HAP-1 (cell line): ENCODE measurements at regions not wholly inside any gene's neighbourhood (a gene's known extent, or its start where the extent isn't known, plus 50 kb on each side); places are given as distances from the start of the nearest gene placed in this dataset.

ENCODE experiments used
- DNase-seq, 2 experiments: peaks; one replicate each; pipeline ENCODE4 v3.0.0-alpha.2; 2016 to 2020; ENCODE audit warnings: low spot score in 2 of 2
- H3K27me3 ChIP-seq: fragments of 250-450 bp; sonication (Bioruptor Pico); 2 replicates; pipeline ENCODE4 v1.5.1; 2020; ENCODE audit warnings: low read depth, mild to moderate bottlenecking, moderate library complexity
- H3K36me3 ChIP-seq: fragments of 250-450 bp; sonication (Bioruptor Pico); replicated peaks from 2 replicates; pipeline ENCODE4 v1.5.1; 2020; ENCODE audit warnings: mild to moderate bottlenecking
- H3K4me1 ChIP-seq: fragments of 250-450 bp; sonication (Bioruptor Pico); 2 replicates; pipeline ENCODE4 v1.5.1; 2020; ENCODE audit warnings: mild to moderate bottlenecking
- H3K4me3 ChIP-seq: fragments of 250-450 bp; sonication (Bioruptor Pico); 2 replicates; pipeline ENCODE4 v1.5.1; 2020; ENCODE audit warnings: mild to moderate bottlenecking, moderate library complexity
- H3K9me3 ChIP-seq: fragments of 250-450 bp; sonication (Bioruptor Pico); 2 replicates; pipeline ENCODE4 v1.5.1; 2020; ENCODE audit warnings: mild to moderate bottlenecking, moderate library complexity
- in situ Hi-C: fragments of 300-500 bp; cut with MboI; formaldehyde crosslinking; loops from 3 replicates; pipeline ENCODE4 v1.14.3; 2020; ENCODE audit warnings: low sequenced_read_pairs, inconsistent platforms, mixed read lengths

DNA sequence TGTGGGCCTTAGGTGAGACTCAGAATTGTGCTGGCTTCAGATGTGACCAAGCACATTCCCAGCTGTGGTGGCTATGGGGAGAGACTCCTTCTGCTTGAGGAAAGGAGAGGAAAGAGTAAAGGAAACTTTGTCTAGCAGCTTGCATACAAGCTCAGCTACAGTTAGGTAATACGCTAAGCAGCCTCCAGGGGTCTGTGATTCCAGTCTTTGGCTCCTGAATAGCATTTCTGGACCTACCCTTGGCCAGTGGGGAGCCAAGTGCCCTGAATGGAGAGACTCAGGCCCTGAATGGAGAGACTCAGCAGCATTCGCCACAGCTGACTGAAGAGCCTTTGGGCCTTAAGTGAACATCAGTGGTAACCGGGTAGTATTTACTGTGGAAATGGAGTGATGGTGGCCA is 227.4 kb upstream of the CDH7 start:
- DNase-seq, result no peak
- Histone ChIP-seq H3K27me3 (no peaks in the 10 kb centered on the region), H3K4me1 (no peaks in the 10 kb centered on the region), H3K36me3 (no peaks in the 10 kb centered on the region), H3K9me3 (0 out of 2 replicates have a peak, but pooled peaks cover 2% of the 10 kb centered on the region), H3K4me3 (no peak overlapping the region)
- in situ Hi-C loops, result no loop called here

DNA sequence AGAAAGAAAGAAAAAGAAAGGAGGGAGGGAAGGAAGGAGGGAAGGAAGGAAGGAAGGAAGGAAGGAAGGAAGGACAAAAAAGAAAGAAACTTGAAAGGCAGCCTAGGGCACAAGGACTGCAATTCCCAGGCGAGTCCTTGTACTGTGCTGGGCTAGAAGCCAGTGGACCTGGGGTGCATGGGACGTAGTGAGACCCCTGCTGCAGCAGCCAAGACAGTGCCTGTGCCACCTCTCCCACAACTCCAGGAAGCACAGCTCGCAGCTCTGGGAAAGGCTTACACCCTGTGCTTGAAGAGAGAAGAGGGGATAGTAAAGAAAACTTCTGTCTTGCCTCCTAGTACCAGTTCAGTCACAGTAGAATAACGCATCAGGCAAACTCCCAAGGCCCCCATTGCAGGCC is 227.9 kb upstream of the CDH7 start:
- in situ Hi-C loops, result no loop called here
- Histone ChIP-seq H3K36me3 (no peaks in the 10 kb centered on the region), H3K27me3 (no peaks in the 10 kb centered on the region), H3K4me1 (no peaks in the 10 kb centered on the region), H3K4me3 (no peak overlapping the region), H3K9me3 (0 out of 2 replicates have a peak, but pooled peaks cover 2% of the 10 kb centered on the region)
- no peak for DNase-seq

DNA sequence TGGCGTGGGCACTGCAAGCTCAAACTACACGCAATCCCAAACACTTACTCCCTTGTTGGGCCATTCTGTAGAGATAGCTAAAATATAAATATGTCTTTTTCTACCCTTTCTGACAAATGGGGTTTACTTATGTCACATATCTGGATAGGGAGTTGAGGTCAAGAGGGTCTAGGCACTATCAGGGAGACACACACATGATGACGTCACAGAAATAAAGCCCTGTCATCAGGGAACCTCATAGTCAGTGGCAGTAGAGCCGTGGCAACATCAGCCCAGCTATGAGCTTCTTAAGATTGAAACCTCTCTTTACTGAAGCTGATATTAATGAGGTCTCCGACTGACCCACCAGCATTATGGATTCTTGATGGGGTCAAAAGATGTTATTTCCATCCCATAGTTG is 234.6 kb upstream of the CDH7 start:
- H3K36me3 ChIP-seq, result no peaks in the 10 kb centered on the region
- no peaks in the 10 kb centered on the region for H3K9me3 ChIP-seq
- H3K27me3 ChIP-seq, result no peaks in the 10 kb centered on the region; the same call in 1 of the 2 replicates
- no peaks in the 10 kb centered on the region; the same call in 1 of the 2 replicates for H3K4me1 ChIP-seq
- in situ Hi-C loops, result no loop called here
- DNase-seq, result no peak
- no peak overlapping the region for H3K4me3 ChIP-seq

DNA sequence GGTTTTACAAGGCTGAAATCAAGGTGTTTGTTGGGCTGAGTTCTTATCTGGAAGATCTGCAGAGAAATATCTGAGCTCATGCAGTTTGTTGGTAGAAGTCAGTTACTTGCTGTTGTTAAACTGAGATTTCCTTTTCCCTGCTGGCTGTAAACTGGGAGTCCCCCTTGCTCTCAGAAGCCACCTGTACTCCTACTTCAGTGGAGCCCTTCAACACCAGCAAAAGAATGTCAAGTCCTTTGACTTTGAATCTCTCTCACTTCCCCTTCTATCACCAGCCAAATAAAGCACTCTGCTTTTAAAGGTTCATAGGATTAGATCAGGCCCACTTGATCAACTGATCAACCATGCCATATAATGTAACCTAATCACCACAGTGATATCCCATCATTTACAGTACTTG is 252.2 kb upstream of the CDH7 start:
- H3K4me1 ChIP-seq, result no peaks in the 10 kb centered on the region
- no peaks in the 10 kb centered on the region for H3K27me3 ChIP-seq
- in situ Hi-C loops, result no loop called here
- no peaks in the 10 kb centered on the region for H3K9me3 ChIP-seq
- no peaks in the 10 kb centered on the region for H3K36me3 ChIP-seq
- H3K4me3 ChIP-seq, result no peak overlapping the region
- no peak for DNase-seq

DNA sequence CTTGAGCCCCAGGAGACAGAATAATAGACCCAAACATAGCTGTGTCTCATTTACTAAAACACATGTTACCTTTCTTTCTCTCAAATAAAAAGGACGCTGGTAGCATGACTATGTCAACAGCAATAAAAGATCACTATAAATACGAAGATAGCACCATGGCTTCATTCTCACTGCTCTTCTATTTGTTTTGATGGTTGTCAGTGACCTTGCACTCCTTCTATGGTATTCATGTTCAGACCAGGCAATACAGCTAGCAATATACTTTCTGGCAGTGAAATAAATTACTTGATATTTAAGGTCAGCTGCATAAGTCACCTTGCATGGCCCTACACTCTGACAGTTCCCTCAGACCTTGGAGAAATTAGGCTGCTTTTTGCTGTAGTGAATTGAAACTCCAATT is 263.2 kb upstream of the CDH7 start:
- in situ Hi-C loops, result no loop called here

DNA sequence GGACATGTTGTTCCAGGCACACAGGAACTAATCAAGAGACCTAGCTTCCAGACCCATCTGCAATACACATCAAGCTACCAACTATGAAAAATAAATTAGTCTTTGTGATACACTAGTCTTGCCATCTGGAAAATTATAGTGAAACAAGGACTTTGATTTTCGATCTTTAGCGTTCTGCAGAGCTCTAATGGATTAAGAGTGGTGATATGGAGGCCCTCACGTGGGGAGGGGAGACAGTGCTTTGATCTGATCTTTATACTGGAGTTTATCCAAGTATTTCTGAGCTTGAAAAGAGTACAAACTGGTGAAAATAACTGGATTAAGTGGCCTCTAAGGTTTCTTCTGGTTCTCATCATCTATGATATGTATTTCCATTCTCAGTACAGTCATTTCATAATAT is 273.4 kb upstream of the CDH7 start:
- Histone ChIP-seq H3K4me3 (no peak overlapping the region), H3K9me3 (no peaks in the 10 kb centered on the region), H3K36me3 (no peaks in the 10 kb centered on the region), H3K4me1 (no peaks in the 10 kb centered on the region), H3K27me3 (no peaks in the 10 kb centered on the region)
- in situ Hi-C loops, result no loop called here
- DNase-seq, result no peak

More for the DNA sequence above, 263.2 kb upstream of the CDH7 start:
- Histone ChIP-seq H3K27me3 (no peaks in the 10 kb centered on the region), H3K36me3 (no peaks in the 10 kb centered on the region), H3K9me3 (no peaks in the 10 kb centered on the region), H3K4me1 (no peaks in the 10 kb centered on the region), H3K4me3 (no peak overlapping the region)
- DNase-seq, result no peak

DNA sequence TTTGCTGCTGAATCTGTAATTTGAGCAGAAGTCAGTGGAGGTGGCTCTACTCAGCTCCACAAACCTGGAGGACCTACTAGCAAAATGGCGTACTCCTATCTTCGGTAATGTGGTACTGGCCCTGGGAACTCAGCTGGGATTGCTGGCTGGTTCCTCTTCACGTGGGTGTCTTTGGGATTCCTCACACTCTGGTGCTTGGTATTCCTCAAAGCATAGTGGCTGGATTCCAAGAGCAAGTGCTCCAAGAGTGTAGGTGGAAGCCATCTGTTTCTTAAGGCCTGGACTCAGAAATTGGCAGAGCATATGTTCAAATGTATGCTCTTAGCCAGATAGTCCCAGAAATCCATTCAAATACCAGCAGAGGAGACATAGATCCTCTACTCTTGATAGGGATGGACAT is 281.9 kb upstream of the CDH7 start:
- no peaks in the 10 kb centered on the region for H3K9me3 ChIP-seq
- no peak for DNase-seq
- H3K4me1 ChIP-seq, result no peaks in the 10 kb centered on the region
- no peaks in the 10 kb centered on the region for H3K36me3 ChIP-seq
- no peak overlapping the region for H3K4me3 ChIP-seq
- H3K27me3 ChIP-seq, result no peaks in the 10 kb centered on the region
- in situ Hi-C loops, result no loop called here

DNA sequence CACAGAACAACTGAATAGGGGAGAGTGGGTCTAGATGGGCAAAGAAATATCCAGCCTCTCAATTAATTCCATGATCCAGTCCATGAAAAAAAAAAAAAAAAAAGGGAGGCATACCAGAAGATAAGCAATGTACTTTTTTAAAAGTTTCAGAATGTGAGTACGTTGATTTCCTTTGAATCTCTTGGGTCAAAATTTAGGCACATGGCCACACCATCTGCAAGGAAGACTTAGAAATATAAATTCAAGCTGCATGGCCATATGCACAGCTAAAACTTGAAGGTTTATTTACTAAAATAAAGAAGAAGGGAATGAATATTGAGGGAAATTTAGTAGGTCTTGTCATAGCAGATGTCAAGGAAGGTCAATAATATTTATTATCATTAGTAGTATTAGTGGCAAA is 286.5 kb upstream of the CDH7 start:
- DNase-seq, result no peak
- Histone ChIP-seq H3K27me3 (no peaks in the 10 kb centered on the region), H3K4me1 (no peaks in the 10 kb centered on the region), H3K36me3 (no peaks in the 10 kb centered on the region), H3K9me3 (no peaks in the 10 kb centered on the region), H3K4me3 (no peak overlapping the region)
- in situ Hi-C loops, result no loop called here

DNA sequence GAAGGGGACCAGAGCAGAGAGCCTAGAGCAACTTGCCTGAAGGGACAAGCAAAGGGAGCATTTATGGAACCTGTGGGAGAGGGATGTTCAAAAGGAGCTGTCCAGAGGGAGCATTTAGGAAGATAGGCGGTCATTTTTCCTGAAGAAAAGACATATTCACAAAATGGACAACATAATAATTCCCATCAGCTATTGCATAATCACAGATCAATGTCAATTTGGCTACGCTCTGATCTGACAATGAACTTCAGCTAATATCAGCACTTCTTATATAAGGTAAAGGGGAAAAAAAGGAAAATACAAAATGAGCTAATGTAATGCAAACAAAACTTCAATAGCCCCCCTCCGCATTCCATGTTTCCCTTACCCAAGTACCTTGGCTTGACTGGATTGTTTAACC is 291.1 kb upstream of the CDH7 start:
- Histone ChIP-seq H3K36me3 (no peaks in the 10 kb centered on the region), H3K4me1 (no peaks in the 10 kb centered on the region), H3K9me3 (no peaks in the 10 kb centered on the region), H3K27me3 (no peaks in the 10 kb centered on the region), H3K4me3 (no peak overlapping the region)
- DNase-seq, result no peak
- in situ Hi-C loops, result no loop called here

DNA sequence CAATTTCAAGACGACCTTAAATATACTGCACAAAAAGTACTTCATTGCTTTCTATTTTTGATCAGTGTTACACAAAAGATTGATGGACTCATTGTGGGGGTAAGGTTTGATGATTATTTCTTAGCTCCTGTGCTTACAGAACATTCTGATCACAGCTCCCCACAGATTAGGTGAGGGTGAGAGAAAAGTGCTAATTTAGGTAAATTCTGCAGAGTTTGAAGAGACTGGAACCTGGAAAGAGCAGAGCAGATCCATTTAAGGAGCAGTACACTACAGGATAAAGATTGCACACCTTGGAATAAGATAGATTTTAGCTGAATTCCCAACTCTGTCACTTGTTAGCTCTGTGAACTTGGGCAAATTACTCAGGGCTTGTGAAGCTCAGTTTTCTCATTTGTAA is 291.9 kb upstream of the CDH7 start:
- H3K36me3 ChIP-seq, result no peaks in the 10 kb centered on the region
- in situ Hi-C loops, result no loop called here
- H3K4me3 ChIP-seq, result no peak overlapping the region
- no peaks in the 10 kb centered on the region for H3K4me1 ChIP-seq
- H3K9me3 ChIP-seq, result no peaks in the 10 kb centered on the region
- DNase-seq, result no peak
- no peaks in the 10 kb centered on the region for H3K27me3 ChIP-seq

DNA sequence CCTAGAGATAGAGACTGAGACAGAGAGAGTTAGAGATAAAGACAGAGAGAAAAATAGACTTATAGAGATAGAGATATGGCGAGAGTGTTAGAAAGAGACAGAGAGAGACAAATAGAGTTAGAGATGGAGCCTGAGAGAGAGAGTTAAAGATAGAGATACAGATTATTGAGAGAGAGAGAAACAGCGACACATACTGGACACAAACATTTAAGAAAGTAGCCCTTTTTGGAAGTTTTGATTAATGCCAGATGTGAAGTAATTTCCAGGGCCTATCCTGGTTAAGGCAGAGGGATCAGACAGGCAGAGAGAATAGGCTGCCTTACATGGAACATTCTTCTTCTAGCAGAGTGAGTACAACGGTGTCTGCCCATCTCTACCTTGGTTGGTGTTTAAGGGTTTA is 311.6 kb upstream of the CDH7 start:
- Histone ChIP-seq H3K4me1 (no peaks in the 10 kb centered on the region), H3K27me3 (no peaks in the 10 kb centered on the region), H3K4me3 (no peak overlapping the region), H3K36me3 (no peaks in the 10 kb centered on the region), H3K9me3 (no peaks in the 10 kb centered on the region)
- DNase-seq, result peak in 1 of 2 experiments; percentile 45
- in situ Hi-C loops, result no loop called here

DNA sequence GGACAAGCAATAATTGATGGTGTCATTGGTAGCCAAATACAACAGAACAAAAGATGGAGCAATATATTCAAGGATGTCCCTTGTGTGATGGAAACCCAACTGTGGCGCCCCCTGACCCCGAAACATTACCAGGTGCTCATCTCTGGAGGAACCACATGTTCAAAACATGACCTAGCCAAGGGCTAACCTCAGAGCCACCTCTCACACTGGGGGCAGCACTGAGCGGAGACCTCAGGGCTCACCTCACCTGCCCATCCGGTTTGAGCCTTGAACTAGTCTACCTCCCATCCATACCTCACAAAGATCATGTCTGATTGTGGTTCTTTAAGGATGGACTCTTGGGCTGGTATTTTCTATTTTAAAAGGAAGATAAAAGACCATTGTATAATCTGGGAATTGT is 314.4 kb upstream of the CDH7 start:
- no peaks in the 10 kb centered on the region for H3K27me3 ChIP-seq
- peak in 1 of 2 experiments; percentile 9 for DNase-seq
- no peak overlapping the region for H3K4me3 ChIP-seq
- H3K9me3 ChIP-seq, result no peaks in the 10 kb centered on the region
- no peaks in the 10 kb centered on the region for H3K4me1 ChIP-seq
- in situ Hi-C loops, result no loop called here
- H3K36me3 ChIP-seq, result no peaks in the 10 kb centered on the region

DNA sequence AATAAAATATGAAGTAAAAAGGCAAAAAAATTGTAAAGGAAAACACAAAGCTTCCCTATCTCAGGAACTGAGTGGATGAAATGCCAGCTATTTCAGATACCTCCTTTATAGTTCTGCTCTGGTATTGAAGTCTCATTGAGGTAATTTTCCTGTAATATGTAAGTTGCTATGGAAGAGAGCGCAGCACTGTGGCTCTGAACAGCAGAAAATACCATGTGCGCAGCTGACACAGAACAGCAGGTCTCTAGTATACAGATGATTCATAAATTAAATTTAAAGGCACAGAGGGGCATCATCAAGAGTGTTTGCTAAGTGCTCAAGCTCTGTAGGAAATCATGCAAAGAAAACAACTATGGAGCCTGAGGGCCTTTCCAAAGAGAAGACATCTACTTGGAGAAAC is 315.3 kb upstream of the CDH7 start:
- in situ Hi-C loops, result no loop called here
- Histone ChIP-seq H3K9me3 (no peaks in the 10 kb centered on the region), H3K4me1 (no peaks in the 10 kb centered on the region), H3K36me3 (no peaks in the 10 kb centered on the region), H3K27me3 (no peaks in the 10 kb centered on the region), H3K4me3 (no peak overlapping the region)
- no peak for DNase-seq

DNA sequence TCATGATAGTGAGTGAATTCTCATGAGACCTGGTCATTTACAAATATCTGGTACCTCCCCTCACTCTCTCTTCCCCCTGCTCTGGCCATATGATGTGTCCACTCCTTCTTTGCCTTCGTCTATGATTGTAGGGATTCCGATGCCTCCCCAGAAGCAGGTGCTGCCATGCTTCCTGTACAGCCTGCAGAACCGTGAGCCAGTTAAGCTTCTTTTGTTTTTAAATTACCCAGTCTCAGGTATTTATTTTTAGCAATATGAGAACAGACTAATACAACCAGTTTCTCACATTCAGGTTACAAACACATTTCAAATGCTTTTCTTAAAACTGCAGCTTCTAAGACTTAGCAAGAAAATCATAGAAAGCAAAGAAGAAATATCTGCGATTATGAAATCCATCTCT is 321.2 kb upstream of the CDH7 start:
- H3K9me3 ChIP-seq, result no peaks in the 10 kb centered on the region
- in situ Hi-C loops, result no loop called here
- no peaks in the 10 kb centered on the region for H3K36me3 ChIP-seq
- H3K4me1 ChIP-seq, result no peaks in the 10 kb centered on the region
- H3K4me3 ChIP-seq, result no peak overlapping the region
- DNase-seq, result no peak
- no peaks in the 10 kb centered on the region for H3K27me3 ChIP-seq

DNA sequence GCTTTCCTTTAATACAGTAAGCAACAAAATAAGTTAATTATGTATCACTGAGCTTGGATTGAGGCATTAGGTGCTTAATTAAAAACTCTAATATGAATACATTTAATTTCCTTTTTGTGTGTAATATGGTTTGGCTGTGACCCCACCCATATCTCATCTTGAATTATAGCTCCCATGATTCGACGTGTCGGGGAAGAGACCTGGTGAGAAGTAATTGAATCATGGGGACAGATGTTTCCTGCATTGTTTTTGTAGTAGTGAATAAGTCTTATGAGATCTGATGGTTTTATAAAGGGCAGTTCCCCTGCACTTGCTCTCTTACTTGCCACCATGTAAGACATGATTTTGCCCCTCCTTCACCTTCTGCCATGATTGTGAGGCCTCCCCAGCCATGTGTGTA is 325.4 kb upstream of the CDH7 start:
- DNase-seq, result no peak
- H3K4me3 ChIP-seq, result no peak overlapping the region
- no peaks in the 10 kb centered on the region for H3K36me3 ChIP-seq
- no peaks in the 10 kb centered on the region for H3K4me1 ChIP-seq
- in situ Hi-C loops, result no loop called here
- H3K27me3 ChIP-seq, result no peaks in the 10 kb centered on the region
- H3K9me3 ChIP-seq, result no peaks in the 10 kb centered on the region
